ENCODE measurements at regions not wholly inside any gene's neighbourhood (a gene's known extent, or its start where the extent isn't known, plus 50 kb on each side); places are given as distances from the start of the nearest gene placed in this dataset.
"Not testable (repeated sequence)": the region's sequence is repeated elsewhere in the genome, so short reads cannot be mapped to it uniquely, and the experiment has no call there.

GRCh38 chr1:121075254-121075805 lies 108.8 kb downstream of the FAM72B start:
- not testable (repeated sequence) for TF ChIP-seq CTCF, POLR2AphosphoS5, EP300 (IDR thresholded peaks at IDR 0.05)

All from gastroesophageal sphincter (tissue), 3 donors.